ENCODE measurements at regions not wholly inside any gene's neighbourhood (a gene's known extent, or its start where the extent isn't known, plus 50 kb on each side); places are given as distances from the start of the nearest gene placed in this dataset.
A peak's percentile ranks its signal among the peaks of the same experiment; 100 is the strongest.

DNA sequence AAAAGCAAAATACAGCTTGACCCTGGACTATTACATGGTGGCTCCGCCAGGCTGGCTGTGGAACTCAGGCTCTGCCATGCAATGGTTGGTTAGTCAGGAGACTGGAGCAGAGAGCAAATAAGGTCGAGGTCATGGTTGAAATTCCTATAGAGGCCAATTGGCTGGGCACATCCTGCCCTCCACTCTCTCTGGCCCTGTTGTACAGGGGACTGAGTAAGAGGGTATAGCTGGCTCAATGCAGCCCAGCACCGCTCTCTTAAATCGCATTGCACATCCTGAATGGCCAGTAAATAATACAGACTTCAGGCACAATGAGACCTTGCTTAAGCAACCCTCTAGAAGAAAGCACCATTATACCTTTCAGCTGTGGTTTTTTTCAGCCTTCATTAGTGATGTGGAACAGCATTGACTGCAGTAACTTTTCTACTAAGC is 59.3 kb upstream of the PPP2R5A start:
- no peak for DNase-seq

DNA sequence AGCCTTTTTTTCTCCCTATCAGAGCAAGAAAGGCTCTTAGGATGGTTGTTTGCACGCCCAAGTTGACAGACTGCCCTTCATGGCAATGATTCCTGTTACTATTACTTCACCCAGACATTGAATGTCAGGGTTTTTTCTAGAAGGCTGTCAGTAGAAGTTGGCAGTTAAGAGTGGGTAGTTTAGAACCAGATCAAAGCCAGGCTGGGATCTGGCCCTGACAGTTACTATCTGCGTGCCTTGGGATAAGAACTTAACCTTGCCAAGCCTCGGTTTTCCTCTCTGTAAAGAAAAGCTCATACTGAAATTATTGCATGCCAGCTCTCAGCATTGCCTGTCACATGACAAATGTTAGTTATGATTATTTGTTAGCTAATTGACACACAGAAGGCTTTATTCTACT is 58.7 kb upstream of the PPP2R5A start:
- DNase-seq = no peak

DNA sequence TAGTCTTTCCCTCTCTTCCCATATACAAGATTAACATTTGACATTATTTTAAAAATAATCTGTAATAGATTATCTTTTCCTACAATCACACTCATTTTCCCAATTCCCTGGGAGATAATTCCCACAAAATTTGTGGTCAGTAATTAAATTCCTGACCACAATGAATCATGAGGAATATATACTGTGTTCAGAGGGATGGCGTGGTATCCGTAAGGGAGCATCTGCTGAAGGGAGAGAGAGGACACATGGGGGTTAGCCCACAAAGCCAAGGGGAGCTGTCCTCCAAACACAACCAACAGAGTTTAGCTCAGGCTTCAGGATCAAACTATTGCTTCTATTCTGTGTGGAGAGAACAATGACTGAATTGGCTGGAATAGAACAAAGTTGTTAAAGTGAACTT is 57.1 kb upstream of the PPP2R5A start:
- DNase-seq = no peak

DNA sequence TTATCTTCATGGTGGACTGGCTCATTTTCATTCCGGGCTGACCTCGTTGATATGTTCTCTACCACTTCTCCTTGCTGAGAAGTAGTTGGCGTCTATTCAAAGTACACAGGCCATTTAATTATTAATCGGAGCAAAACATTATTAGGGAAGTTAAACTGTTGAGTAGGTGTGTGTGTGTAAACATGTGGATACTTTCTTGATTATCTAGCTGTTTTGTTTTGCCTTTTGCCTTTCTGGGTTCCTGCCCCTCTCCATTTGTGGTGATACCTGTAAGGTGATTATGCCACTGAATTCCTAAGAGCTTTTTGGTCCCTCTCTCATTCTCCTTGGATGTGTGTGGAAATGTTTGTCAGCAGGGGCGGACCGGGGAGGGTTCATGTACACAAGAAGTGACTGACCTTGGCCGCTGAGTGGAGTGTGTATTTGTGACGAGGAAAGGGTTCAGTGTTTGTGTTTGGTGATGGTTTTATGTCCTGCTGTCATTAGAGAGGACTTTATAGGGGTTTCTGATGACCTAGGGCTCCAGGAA is 56.6 kb upstream of the PPP2R5A start:
- no peak for DNase-seq

DNA sequence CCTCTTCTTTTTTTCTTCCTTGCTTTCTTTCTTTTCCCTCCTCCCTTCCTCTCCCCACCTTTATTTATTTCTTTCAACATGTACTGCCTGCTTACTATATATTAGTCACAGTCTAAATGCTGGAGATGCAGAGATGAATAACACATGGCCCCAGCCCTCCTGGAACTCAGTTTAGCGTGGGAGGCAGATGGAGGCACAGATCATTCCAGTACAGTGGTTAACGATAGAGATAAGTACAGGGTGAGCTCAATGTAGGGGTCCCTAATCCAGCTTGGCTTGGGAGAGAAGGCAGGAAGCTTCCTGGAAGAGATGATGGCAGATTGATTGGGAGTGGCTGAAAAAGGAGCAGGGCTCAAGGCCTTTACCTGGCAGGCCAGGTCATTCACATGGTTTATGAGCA is 55.6 kb upstream of the PPP2R5A start:
- no peak for DNase-seq

DNA sequence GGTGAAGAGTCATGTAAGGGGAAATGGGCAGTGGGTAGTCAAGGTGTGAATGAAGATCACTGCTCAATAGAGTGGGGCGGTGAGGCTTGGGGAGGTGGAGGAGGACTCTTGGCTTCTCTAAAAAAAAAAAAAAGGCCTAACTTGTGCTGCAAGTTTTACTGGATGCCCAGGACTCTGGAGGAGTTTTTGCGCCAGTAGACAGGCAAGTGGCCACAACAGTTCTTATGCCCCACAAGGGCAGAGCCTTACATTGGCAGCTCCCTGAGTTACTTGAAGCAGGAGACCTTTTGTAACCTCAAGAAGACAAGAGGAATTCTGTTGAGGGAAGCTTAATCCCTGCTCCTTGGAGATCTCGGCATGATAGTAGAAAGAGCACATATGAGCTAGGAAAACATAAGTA is 54.9 kb upstream of the PPP2R5A start:
- no peak for DNase-seq

DNA sequence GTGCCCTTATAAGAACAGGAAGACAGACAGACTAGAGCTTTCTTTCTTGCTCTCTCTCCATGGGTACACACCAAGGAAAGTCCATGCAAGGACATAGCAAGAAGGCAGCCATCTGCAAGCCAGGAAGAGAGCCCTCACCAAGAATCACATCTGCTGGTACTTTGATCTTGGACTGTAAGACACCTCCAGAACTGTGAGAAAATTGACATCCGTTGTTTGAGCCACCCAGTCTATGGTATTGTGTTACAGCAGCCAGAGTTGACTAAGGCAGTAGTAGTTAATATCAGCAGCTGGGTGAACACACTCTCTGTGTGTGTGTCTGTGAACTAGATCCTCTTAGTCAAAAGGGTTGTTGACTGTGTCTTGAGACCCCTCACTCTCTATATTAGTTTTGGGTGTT is 53.8 kb upstream of the PPP2R5A start:
- no peak for DNase-seq

DNA sequence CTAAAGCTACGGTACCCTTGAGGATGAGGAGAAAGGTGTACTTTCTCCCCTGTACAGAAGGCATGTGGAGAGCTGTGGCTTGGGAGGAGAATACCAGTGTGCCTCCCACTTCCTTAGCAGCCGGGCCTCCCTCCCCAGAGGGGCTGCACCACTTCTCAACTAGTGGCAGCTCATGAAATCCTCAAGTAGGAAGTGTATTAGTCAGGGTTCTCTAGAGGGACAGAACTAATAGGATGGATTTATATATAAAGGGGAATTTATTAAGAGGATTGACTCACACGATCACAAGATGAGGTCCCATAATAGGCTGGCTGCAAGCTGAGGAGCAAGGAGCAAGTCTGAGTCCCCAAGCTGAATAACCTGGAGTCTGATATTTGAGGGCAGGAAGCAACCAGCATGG is 53.1 kb upstream of the PPP2R5A start:
- no peak for DNase-seq

DNA sequence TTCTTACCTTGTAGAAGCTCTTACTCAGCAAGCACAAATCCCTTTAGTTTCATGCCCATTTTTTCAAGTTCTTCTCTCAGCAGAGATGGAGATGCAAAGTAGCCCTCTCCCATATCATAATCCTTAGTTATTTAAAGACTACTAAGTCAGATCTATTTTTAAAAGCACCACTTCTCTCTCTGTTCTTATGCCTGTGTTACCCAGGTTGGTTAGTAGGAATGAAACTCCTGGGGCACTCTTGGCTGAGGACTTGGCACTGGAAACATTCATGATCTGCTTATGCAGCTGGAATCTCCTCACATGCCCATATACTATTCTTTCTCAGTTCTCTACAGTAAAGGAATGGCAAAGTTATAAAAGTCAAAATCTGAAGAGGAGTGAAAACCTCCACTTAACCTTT is 51.9 kb upstream of the PPP2R5A start:
- DNase-seq = no peak

DNA sequence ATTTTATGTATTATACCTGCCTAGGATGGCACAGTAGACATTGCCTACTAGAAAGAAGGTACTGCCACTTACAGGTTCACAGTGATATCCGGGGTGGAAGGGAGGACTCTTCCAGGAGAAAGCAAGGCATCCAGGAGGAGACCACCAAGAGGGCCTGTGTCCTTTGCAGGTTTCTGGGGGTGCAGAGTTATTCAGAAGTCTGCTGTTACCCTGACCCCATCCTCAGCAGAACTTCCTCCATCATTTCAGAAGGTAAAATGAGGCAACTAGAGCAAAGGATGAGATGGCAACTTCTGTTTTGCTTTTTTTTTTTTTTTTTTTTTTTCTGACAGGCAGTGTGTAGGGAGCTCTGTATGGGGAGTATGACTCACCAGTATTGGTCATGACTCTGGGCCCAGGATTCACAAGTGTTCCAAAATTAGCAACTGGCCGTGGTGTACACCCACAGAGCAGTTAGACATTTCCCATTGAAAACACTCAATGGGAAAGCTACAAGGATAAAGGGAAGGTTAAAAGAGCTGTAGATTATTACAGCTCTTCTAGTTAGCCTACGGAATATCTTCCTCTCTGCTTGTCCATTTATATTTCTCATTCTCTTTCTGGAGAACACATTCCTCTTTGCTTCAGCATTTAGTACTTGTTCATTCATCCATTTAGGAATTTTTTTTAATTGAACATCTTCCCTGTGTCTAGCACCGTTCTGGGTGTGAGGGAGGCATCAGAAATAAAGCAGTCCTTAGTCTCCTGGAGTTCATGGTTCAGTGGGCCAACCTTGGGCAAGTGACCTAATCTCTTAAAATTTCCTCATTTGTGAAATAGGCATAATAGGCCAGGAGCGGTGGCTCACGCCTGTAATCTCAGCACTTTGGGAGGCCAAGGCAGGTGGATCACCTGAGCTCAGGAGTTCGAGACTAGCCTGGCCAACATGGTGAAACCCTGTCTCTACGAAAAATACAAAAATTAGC is 50.5 kb upstream of the PPP2R5A start:
- peak; percentile 42 for DNase-seq

Data from hindlimb muscle (tissue), 1 donor.